ENCODE measurements at regions not wholly inside any gene's neighbourhood (a gene's known extent, or its start where the extent isn't known, plus 50 kb on each side); places are given as distances from the start of the nearest gene placed in this dataset.

GRCh38 chr3:177783767-177784166 lies 586.5 kb upstream of the TBL1XR1 start:
- TF ChIP-seq GLIS3 (CRISPR knock-in tag; IDR thresholded peaks at IDR 0.05) (no peak), RARB (CRISPR knock-in tag; IDR thresholded peaks at IDR 0.05) (no peak), PPARA (CRISPR knock-in tag; IDR thresholded peaks at IDR 0.05; ENCODE audit: borderline replicate concordance) (no peak), ZNF565 (CRISPR knock-in tag; conservative IDR thresholded peaks at IDR 0.05; ENCODE audit: low read depth) (no peak), SNAI2 (CRISPR knock-in tag; IDR thresholded peaks at IDR 0.05) (no peak), ESRRG (CRISPR knock-in tag; IDR thresholded peaks at IDR 0.05) (no peak), PATZ1 (CRISPR knock-in tag; IDR thresholded peaks at IDR 0.05; ENCODE audit: borderline replicate concordance) (no peak), ZFP3 (CRISPR knock-in tag; IDR thresholded peaks at IDR 0.05) (no peak), ISL1 (CRISPR knock-in tag; IDR thresholded peaks at IDR 0.05) (no peak), OSR1 (CRISPR knock-in tag; IDR thresholded peaks at IDR 0.05) (no peak)
- TF ChIP-seq, protein P1, sequence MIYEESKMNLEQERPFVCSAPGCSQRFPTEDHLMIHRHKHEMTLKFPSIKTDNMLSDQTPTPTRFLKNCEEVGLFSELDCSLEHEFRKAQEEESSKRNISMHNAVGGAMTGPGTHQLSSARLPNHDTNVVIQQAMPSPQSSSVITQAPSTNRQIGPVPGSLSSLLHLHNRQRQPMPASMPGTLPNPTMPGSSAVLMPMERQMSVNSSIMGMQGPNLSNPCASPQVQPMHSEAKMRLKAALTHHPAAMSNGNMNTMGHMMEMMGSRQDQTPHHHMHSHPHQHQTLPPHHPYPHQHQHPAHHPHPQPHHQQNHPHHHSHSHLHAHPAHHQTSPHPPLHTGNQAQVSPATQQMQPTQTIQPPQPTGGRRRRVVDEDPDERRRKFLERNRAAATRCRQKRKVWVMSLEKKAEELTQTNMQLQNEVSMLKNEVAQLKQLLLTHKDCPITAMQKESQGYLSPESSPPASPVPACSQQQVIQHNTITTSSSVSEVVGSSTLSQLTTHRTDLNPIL (CRISPR knock-in tag; IDR thresholded peaks at IDR 0.05; ENCODE audit: low read depth) = no peak
- no peak for ATAC-seq

DNA sequence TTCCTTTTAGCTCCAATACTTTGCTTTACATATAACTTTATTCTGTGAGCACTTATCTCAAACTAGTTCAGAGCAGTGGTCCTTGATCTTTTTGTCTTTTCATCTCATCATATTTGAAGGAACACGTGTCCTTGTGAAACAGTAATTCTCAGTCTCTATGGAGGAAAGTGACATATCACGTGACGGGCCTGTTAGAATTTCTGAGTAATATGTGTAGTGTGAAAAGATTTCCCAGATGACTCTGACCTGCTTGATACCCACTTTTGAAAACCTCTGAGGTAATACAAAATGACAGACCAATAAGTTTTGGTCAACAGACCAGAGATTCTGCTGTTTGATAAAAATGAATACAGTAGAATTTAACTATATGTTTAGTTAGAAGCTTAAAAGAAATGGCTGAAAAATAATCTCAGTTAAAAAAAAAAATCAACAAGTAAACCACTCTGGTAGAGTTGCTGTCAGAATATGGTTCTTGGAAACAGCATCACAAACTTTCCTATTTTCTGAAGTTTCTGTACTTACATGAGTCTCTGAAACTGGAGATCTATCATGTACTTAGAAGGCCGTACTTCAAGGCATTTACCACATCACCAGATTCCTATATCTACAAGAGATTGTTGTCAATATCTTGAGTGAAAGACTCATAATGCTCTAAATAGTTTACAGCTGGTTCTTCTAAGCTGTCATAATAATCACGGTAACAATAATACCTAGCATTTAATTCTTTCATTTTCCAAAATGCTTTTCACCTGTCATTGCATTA lies 590.2 kb upstream of the TBL1XR1 start:
- ATAC-seq = no peak
- TF ChIP-seq ZFP30 (CRISPR knock-in tag; IDR thresholded peaks at IDR 0.05) (no peak), PPARA (CRISPR knock-in tag; IDR thresholded peaks at IDR 0.05; ENCODE audit: borderline replicate concordance) (no peak), TOX (CRISPR knock-in tag; IDR thresholded peaks at IDR 0.05; ENCODE audit: borderline replicate concordance) (no peak)

- 0 out of 2 replicates have a peak, but pooled peaks have one; percentile 29 for TF ChIP-seq ISL1 (CRISPR knock-in tag; IDR thresholded peaks at IDR 0.05)
- no peak for TF ChIP-seq ZFP3 (CRISPR knock-in tag; IDR thresholded peaks at IDR 0.05)
- TF ChIP-seq TCF4 (CRISPR knock-in tag; IDR thresholded peaks at IDR 0.05; ENCODE audit: borderline replicate concordance) = peak; percentile 41; the same call in 1 of the 2 replicates
- ATAC-seq = no peak; the same call in 2 of the 3 replicates
These were observed 592.2 kb upstream of the TBL1XR1 start for GRCh38 chr3:177789500-177789899.

- no peak; the same call in 2 of the 3 replicates for ATAC-seq
- TF ChIP-seq, protein P1 (CRISPR knock-in tag; IDR thresholded peaks at IDR 0.05; ENCODE audit: low read depth) = no peak
- TF ChIP-seq CSRNP3 (CRISPR knock-in tag; IDR thresholded peaks at IDR 0.05) (no peak), TCF4 (CRISPR knock-in tag; IDR thresholded peaks at IDR 0.05; ENCODE audit: borderline replicate concordance) (no peak), ZFP30 (CRISPR knock-in tag; IDR thresholded peaks at IDR 0.05) (no peak), ZNF565 (CRISPR knock-in tag; conservative IDR thresholded peaks at IDR 0.05; ENCODE audit: low read depth) (no peak), ZFP3 (CRISPR knock-in tag; IDR thresholded peaks at IDR 0.05) (no peak), PPARA (CRISPR knock-in tag; IDR thresholded peaks at IDR 0.05; ENCODE audit: borderline replicate concordance) (no peak), PATZ1 (CRISPR knock-in tag; IDR thresholded peaks at IDR 0.05; ENCODE audit: borderline replicate concordance) (no peak), ARNTL (CRISPR knock-in tag; IDR thresholded peaks at IDR 0.05; ENCODE audit: borderline replicate concordance, low read depth) (no peak), CSDC2 (CRISPR knock-in tag; IDR thresholded peaks at IDR 0.05) (no peak), OSR1 (CRISPR knock-in tag; IDR thresholded peaks at IDR 0.05) (no peak), ZC3H10 (CRISPR knock-in tag; IDR thresholded peaks at IDR 0.05) (no peak), ISL1 (CRISPR knock-in tag; IDR thresholded peaks at IDR 0.05) (no peak), ESRRG (CRISPR knock-in tag; IDR thresholded peaks at IDR 0.05) (no peak), RARB (CRISPR knock-in tag; IDR thresholded peaks at IDR 0.05) (no peak)
- TF ChIP-seq, protein P2, sequence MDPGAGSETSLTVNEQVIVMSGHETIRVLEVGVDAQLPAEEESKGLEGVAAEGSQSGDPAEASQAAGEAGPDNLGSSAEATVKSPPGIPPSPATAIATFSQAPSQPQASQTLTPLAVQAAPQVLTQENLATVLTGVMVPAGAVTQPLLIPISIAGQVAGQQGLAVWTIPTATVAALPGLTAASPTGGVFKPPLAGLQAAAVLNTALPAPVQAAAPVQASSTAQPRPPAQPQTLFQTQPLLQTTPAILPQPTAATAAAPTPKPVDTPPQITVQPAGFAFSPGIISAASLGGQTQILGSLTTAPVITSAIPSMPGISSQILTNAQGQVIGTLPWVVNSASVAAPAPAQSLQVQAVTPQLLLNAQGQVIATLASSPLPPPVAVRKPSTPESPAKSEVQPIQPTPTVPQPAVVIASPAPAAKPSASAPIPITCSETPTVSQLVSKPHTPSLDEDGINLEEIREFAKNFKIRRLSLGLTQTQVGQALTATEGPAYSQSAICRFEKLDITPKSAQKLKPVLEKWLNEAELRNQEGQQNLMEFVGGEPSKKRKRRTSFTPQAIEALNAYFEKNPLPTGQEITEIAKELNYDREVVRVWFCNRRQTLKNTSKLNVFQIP (CRISPR knock-in tag; IDR thresholded peaks at IDR 0.05; ENCODE audit: borderline replicate concordance, low read depth) = no peak
- TF ChIP-seq, protein P3, sequence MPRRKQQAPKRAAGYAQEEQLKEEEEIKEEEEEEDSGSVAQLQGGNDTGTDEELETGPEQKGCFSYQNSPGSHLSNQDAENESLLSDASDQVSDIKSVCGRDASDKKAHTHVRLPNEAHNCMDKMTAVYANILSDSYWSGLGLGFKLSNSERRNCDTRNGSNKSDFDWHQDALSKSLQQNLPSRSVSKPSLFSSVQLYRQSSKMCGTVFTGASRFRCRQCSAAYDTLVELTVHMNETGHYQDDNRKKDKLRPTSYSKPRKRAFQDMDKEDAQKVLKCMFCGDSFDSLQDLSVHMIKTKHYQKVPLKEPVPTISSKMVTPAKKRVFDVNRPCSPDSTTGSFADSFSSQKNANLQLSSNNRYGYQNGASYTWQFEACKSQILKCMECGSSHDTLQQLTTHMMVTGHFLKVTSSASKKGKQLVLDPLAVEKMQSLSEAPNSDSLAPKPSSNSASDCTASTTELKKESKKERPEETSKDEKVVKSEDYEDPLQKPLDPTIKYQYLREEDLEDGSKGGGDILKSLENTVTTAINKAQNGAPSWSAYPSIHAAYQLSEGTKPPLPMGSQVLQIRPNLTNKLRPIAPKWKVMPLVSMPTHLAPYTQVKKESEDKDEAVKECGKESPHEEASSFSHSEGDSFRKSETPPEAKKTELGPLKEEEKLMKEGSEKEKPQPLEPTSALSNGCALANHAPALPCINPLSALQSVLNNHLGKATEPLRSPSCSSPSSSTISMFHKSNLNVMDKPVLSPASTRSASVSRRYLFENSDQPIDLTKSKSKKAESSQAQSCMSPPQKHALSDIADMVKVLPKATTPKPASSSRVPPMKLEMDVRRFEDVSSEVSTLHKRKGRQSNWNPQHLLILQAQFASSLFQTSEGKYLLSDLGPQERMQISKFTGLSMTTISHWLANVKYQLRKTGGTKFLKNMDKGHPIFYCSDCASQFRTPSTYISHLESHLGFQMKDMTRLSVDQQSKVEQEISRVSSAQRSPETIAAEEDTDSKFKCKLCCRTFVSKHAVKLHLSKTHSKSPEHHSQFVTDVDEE (CRISPR knock-in tag; IDR thresholded peaks at IDR 0.05) = no peak
These were observed 595.2 kb upstream of the TBL1XR1 start for GRCh38 chr3:177792311-177793030.

All from SK-N-SH treated with all-trans-retinoic acid at 6 μM for 48 hours (cell line).